ENCODE measurements at regions not wholly inside any gene's neighbourhood (a gene's known extent, or its start where the extent isn't known, plus 50 kb on each side); places are given as distances from the start of the nearest gene placed in this dataset.

- ChIA-PET CTCF (no interaction called here), POLR2A (no interaction called here)
- H3K27me3 Mint-ChIP-seq, result no peaks in the 10 kb centered on the region
- no peak overlapping the region for H3K4me3 ChIP-seq (ENCODE audit: control insufficient read depth in 1 of 2, extremely low read depth in 1 of 2, low read length in 1 of 2)
- 82% methylated on average over 6 of the region's 9 CpGs for WGBS (ENCODE audit: insufficient coverage)
- no peaks in the 10 kb centered on the region for H3K36me3 Mint-ChIP-seq
- H3K27ac ChIP-seq (ENCODE audit: low read length), result no peak overlapping the region
- no peaks in the 10 kb centered on the region for H3K27me3 ChIP-seq (replicated peaks in 1 of 2; ENCODE audit: control insufficient read depth in 2 of 2, extremely low read depth in 1 of 2, insufficient read depth in 2 of 2, low read length in 1 of 2)
- no peaks in the 10 kb centered on the region for H3K36me3 ChIP-seq (ENCODE audit: control insufficient read depth in 2 of 2, extremely low read depth in 1 of 2, insufficient read depth in 1 of 2, low read length in 1 of 2)
- H3K9me3 ChIP-seq, result no peaks in the 10 kb centered on the region
- no peak overlapping the region for H3K27ac Mint-ChIP-seq
- ATAC-seq (replicated peaks in 1 of 4), result no peak
- no peaks in the 10 kb centered on the region for H3K4me1 ChIP-seq (ENCODE audit: control insufficient read depth in 1 of 2, extremely low read depth in 1 of 2, insufficient read depth in 2 of 2, low read length in 2 of 2)
- H3K4me3 Mint-ChIP-seq, result no peak overlapping the region
- peak in 1 of 35 experiments; percentile 0 for DNase-seq
- no peaks in the 10 kb centered on the region for H3K4me1 Mint-ChIP-seq
- H3K9me3 Mint-ChIP-seq, result peaks cover 0 to 2% (median 0%) of the 10 kb centered on the region in 3 donors
These were observed 50.3 kb upstream of the KYNU start for GRCh38 chr2:142827170-142827569.

- Histone ChIP-seq H3K36me3 (ENCODE audit: control insufficient read depth in 2 of 2, extremely low read depth in 1 of 2, insufficient read depth in 1 of 2, low read length in 1 of 2) (no peaks in the 10 kb centered on the region), H3K4me1 (ENCODE audit: control insufficient read depth in 1 of 2, extremely low read depth in 1 of 2, insufficient read depth in 2 of 2, low read length in 2 of 2) (no peaks in the 10 kb centered on the region), H3K9me3 (no peaks in the 10 kb centered on the region), H3K4me3 (ENCODE audit: control insufficient read depth in 1 of 2, extremely low read depth in 1 of 2, low read length in 1 of 2) (no peak overlapping the region), H3K27ac (ENCODE audit: low read length) (no peak overlapping the region), H3K27me3 (replicated peaks in 1 of 2; ENCODE audit: control insufficient read depth in 2 of 2, extremely low read depth in 1 of 2, insufficient read depth in 2 of 2, low read length in 1 of 2) (no peaks in the 10 kb centered on the region)
- ChIA-PET POLR2A (no interaction called here), CTCF (no interaction called here)
- peaks cover 0 to 2% (median 0%) of the 10 kb centered on the region in 3 donors for H3K9me3 Mint-ChIP-seq
- H3K4me3 Mint-ChIP-seq, result no peak overlapping the region
- DNase-seq (no peak), ATAC-seq (replicated peaks in 1 of 4) (no peak)
- no peaks in the 10 kb centered on the region for H3K4me1 Mint-ChIP-seq
- no peaks in the 10 kb centered on the region for H3K27me3 Mint-ChIP-seq
- no peaks in the 10 kb centered on the region for H3K36me3 Mint-ChIP-seq
- 50% methylated on average over 1 of the region's 2 CpGs for WGBS (ENCODE audit: insufficient coverage)
- no peak overlapping the region for H3K27ac Mint-ChIP-seq
These were observed 51.6 kb upstream of the KYNU start for GRCh38 chr2:142825861-142826260.

- H3K27ac Mint-ChIP-seq, result no peak overlapping the region
These were observed 52.7 kb upstream of the KYNU start for GRCh38 chr2:142824756-142825155.

GRCh38 chr2:142822190-142822589, 55.3 kb upstream of the KYNU start:
- Mint-ChIP-seq H3K9me3 (peaks cover 0 to 2% (median 0%) of the 10 kb centered on the region in 3 donors), H3K27me3 (no peaks in the 10 kb centered on the region), H3K36me3 (no peaks in the 10 kb centered on the region), H3K4me1 (no peaks in the 10 kb centered on the region), H3K4me3 (no peak overlapping the region), H3K27ac (no peak overlapping the region)
- H3K27me3 ChIP-seq (replicated peaks in 1 of 2; ENCODE audit: control insufficient read depth in 2 of 2, extremely low read depth in 1 of 2, insufficient read depth in 2 of 2, low read length in 1 of 2), result no peaks in the 10 kb centered on the region
- ChIA-PET POLR2A (no interaction called here), CTCF (interaction anchor here in 1 of 2 donors (1.0 kb wide), 1 partner anchor 17 kb away, joined by 4 read pairs; no protein-coding TSS in a partner anchor)
- WGBS (ENCODE audit: insufficient coverage), result no CpG with 5 or more reads among the region's 3 CpGs
- H3K9me3 ChIP-seq, result no peaks in the 10 kb centered on the region
- no peak for DNase-seq
- H3K27ac ChIP-seq (ENCODE audit: low read length), result no peak overlapping the region
- no peaks in the 10 kb centered on the region for H3K4me1 ChIP-seq (ENCODE audit: control insufficient read depth in 1 of 2, extremely low read depth in 1 of 2, insufficient read depth in 2 of 2, low read length in 2 of 2)
- H3K36me3 ChIP-seq (ENCODE audit: control insufficient read depth in 2 of 2, extremely low read depth in 1 of 2, insufficient read depth in 1 of 2, low read length in 1 of 2), result no peaks in the 10 kb centered on the region
- no peak overlapping the region for H3K4me3 ChIP-seq (ENCODE audit: control insufficient read depth in 1 of 2, extremely low read depth in 1 of 2, low read length in 1 of 2)
- no peak for ATAC-seq (replicated peaks in 1 of 4)

More at GRCh38 chr2:142824756-142825155, 52.7 kb upstream of the KYNU start:
- no peaks in the 10 kb centered on the region for H3K36me3 ChIP-seq (ENCODE audit: control insufficient read depth in 2 of 2, extremely low read depth in 1 of 2, insufficient read depth in 1 of 2, low read length in 1 of 2)
- Mint-ChIP-seq H3K9me3 (peaks cover 0 to 2% (median 0%) of the 10 kb centered on the region in 3 donors), H3K27me3 (no peaks in the 10 kb centered on the region), H3K4me3 (no peak overlapping the region), H3K36me3 (no peaks in the 10 kb centered on the region), H3K4me1 (no peaks in the 10 kb centered on the region)
- no peak for DNase-seq
- no peaks in the 10 kb centered on the region for H3K9me3 ChIP-seq
- H3K27me3 ChIP-seq (replicated peaks in 1 of 2; ENCODE audit: control insufficient read depth in 2 of 2, extremely low read depth in 1 of 2, insufficient read depth in 2 of 2, low read length in 1 of 2), result no peaks in the 10 kb centered on the region
- ChIA-PET CTCF (no interaction called here), POLR2A (no interaction called here)
- no peak overlapping the region for H3K4me3 ChIP-seq (ENCODE audit: control insufficient read depth in 1 of 2, extremely low read depth in 1 of 2, low read length in 1 of 2)
- ATAC-seq (replicated peaks in 1 of 4), result no peak
- H3K27ac ChIP-seq (ENCODE audit: low read length), result no peak overlapping the region
- WGBS (ENCODE audit: insufficient coverage), result no CpG with 5 or more reads among the region's 1 CpG
- no peaks in the 10 kb centered on the region for H3K4me1 ChIP-seq (ENCODE audit: control insufficient read depth in 1 of 2, extremely low read depth in 1 of 2, insufficient read depth in 2 of 2, low read length in 2 of 2)

GRCh38 chr2:142819411-142819810, 58.1 kb upstream of the KYNU start:
- Mint-ChIP-seq H3K36me3 (no peaks in the 10 kb centered on the region), H3K4me1 (no peaks in the 10 kb centered on the region)
- CTCF ChIA-PET, result no interaction called here

GRCh38 chr2:142815375-142815774, 62.1 kb upstream of the KYNU start:
- DNase-seq (no peak), ATAC-seq (replicated peaks in 1 of 4) (no peak)
- no CpG with 5 or more reads among the region's 1 CpG for WGBS (ENCODE audit: insufficient coverage)
- POLR2A ChIA-PET, result no interaction called here
- Mint-ChIP-seq H3K36me3 (no peaks in the 10 kb centered on the region), H3K9me3 (peaks cover 0 to 6% (median 6%) of the 10 kb centered on the region in 3 donors), H3K4me1 (no peaks in the 10 kb centered on the region), H3K27ac (no peak overlapping the region), H3K27me3 (no peaks in the 10 kb centered on the region), H3K4me3 (no peak overlapping the region)
- Histone ChIP-seq H3K36me3 (ENCODE audit: control insufficient read depth in 2 of 2, extremely low read depth in 1 of 2, insufficient read depth in 1 of 2, low read length in 1 of 2) (no peaks in the 10 kb centered on the region), H3K9me3 (no peaks in the 10 kb centered on the region), H3K4me3 (ENCODE audit: control insufficient read depth in 1 of 2, extremely low read depth in 1 of 2, low read length in 1 of 2) (no peak overlapping the region), H3K27me3 (replicated peaks in 1 of 2; ENCODE audit: control insufficient read depth in 2 of 2, extremely low read depth in 1 of 2, insufficient read depth in 2 of 2, low read length in 1 of 2) (no peaks in the 10 kb centered on the region), H3K27ac (ENCODE audit: low read length) (no peak overlapping the region), H3K4me1 (ENCODE audit: control insufficient read depth in 1 of 2, extremely low read depth in 1 of 2, insufficient read depth in 2 of 2, low read length in 2 of 2) (no peaks in the 10 kb centered on the region)
- CTCF ChIA-PET, result no interaction called here

More at GRCh38 chr2:142819411-142819810, 58.1 kb upstream of the KYNU start:
- no CpG with 5 or more reads among the region's 2 CpGs for WGBS (ENCODE audit: insufficient coverage)
- POLR2A ChIA-PET, result interaction anchor here in 1 of 2 donors (0.6 kb wide), 1 partner anchor 49 kb away, joined by 3 read pairs; no protein-coding TSS in a partner anchor
- Histone ChIP-seq H3K27ac (ENCODE audit: low read length) (no peak overlapping the region), H3K36me3 (ENCODE audit: control insufficient read depth in 2 of 2, extremely low read depth in 1 of 2, insufficient read depth in 1 of 2, low read length in 1 of 2) (no peaks in the 10 kb centered on the region), H3K4me1 (ENCODE audit: control insufficient read depth in 1 of 2, extremely low read depth in 1 of 2, insufficient read depth in 2 of 2, low read length in 2 of 2) (no peaks in the 10 kb centered on the region), H3K4me3 (ENCODE audit: control insufficient read depth in 1 of 2, extremely low read depth in 1 of 2, low read length in 1 of 2) (no peak overlapping the region), H3K27me3 (replicated peaks in 1 of 2; ENCODE audit: control insufficient read depth in 2 of 2, extremely low read depth in 1 of 2, insufficient read depth in 2 of 2, low read length in 1 of 2) (no peaks in the 10 kb centered on the region), H3K9me3 (no peaks in the 10 kb centered on the region)
- ATAC-seq (replicated peaks in 1 of 4), result no peak
- Mint-ChIP-seq H3K4me3 (no peak overlapping the region), H3K27me3 (no peaks in the 10 kb centered on the region), H3K9me3 (no peaks in the 10 kb centered on the region), H3K27ac (no peak overlapping the region)
- DNase-seq, result no peak

Data from T-cell (primary cell).